ENCODE measurements at regions not wholly inside any gene's neighbourhood (a gene's known extent, or its start where the extent isn't known, plus 50 kb on each side); places are given as distances from the start of the nearest gene placed in this dataset.

- TF ChIP-seq POLR2A (IDR thresholded peaks at IDR 0.05) = no peak
- no peak for TF ChIP-seq CTCF (IDR thresholded peaks at IDR 0.05)
Observed at GRCh38 chr2:125125902-125126301, 1100.8 kb downstream of the CNTNAP5 start.

All from right lobe of liver (tissue), 4 donors.